ENCODE measurements at regions not wholly inside any gene's neighbourhood (a gene's known extent, or its start where the extent isn't known, plus 50 kb on each side); places are given as distances from the start of the nearest gene placed in this dataset.

DNA sequence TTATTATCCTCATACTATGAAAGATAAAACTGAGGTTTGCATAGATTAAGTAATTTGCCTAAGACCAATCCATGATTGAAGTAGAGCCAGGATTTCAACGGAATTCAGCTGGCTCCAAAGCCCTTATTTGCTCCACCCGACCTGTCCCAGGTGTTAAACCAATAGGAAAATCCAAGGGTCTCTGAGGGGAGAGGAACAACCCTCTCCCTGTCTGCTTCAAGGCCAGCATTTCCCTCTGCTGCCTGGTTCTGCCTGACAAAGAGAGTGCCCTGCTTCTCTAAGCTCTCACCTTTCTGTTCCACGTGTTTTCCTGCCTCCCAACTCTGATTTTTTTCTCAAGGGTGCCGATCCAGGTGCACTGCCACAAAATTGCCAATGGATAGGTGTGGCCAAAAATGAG lies 127.4 kb downstream of the UBE2U start:
- TF ChIP-seq EZH2 (IDR thresholded peaks at IDR 0.05; ENCODE audit: low read length): no peak
- TF ChIP-seq, protein P1, sequence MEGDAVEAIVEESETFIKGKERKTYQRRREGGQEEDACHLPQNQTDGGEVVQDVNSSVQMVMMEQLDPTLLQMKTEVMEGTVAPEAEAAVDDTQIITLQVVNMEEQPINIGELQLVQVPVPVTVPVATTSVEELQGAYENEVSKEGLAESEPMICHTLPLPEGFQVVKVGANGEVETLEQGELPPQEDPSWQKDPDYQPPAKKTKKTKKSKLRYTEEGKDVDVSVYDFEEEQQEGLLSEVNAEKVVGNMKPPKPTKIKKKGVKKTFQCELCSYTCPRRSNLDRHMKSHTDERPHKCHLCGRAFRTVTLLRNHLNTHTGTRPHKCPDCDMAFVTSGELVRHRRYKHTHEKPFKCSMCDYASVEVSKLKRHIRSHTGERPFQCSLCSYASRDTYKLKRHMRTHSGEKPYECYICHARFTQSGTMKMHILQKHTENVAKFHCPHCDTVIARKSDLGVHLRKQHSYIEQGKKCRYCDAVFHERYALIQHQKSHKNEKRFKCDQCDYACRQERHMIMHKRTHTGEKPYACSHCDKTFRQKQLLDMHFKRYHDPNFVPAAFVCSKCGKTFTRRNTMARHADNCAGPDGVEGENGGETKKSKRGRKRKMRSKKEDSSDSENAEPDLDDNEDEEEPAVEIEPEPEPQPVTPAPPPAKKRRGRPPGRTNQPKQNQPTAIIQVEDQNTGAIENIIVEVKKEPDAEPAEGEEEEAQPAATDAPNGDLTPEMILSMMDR (optimal IDR thresholded peaks at IDR 0.05 in 1 of 3, IDR thresholded peaks at IDR 0.05 in 1 of 3, conservative IDR thresholded peaks at IDR 0.05 in 1 of 3; ENCODE audit: extremely low read depth in 1 of 3, insufficient read depth in 2 of 3, low read length in 3 of 3): no peak
